ENCODE measurements at regions not wholly inside any gene's neighbourhood (a gene's known extent, or its start where the extent isn't known, plus 50 kb on each side); places are given as distances from the start of the nearest gene placed in this dataset.

GRCh38 chr20:24821391-24821790, 127.7 kb upstream of the CST7 start:
- TF ChIP-seq MXI1 (IDR thresholded peaks at IDR 0.05; ENCODE audit: low read depth, low read length) (no peak), CTCF (IDR thresholded peaks at IDR 0.05 in 2 of 3, conservative IDR thresholded peaks at IDR 0.05 in 1 of 3; ENCODE audit: insufficient read depth in 2 of 3, low read depth in 1 of 3, low read length in 3 of 3) (no peak), SMC3 (conservative IDR thresholded peaks at IDR 0.05; ENCODE audit: insufficient read depth, low read depth, low read length) (no peak), MAFF (IDR thresholded peaks at IDR 0.05; ENCODE audit: low read length) (no peak), ZNF444 (CRISPR knock-in tag; IDR thresholded peaks at IDR 0.05) (no peak), RNF219 (CRISPR knock-in tag; IDR thresholded peaks at IDR 0.05) (no peak), KLF1 (tag; IDR thresholded peaks at IDR 0.05) (no peak), ZNF24 (IDR thresholded peaks at IDR 0.05) (no peak), FOXP1 (CRISPR knock-in tag; IDR thresholded peaks at IDR 0.05) (no peak)
